OCI-LY1 (cell line): ENCODE measurements at regions not wholly inside any gene's neighbourhood (a gene's known extent, or its start where the extent isn't known, plus 50 kb on each side); places are given as distances from the start of the nearest gene placed in this dataset.

Source experiments
- H2AFZ ChIP-seq: fragments of 200-600 bp; sonication (generic), shearing (Covaris generic); 2 replicates; pipeline ENCODE4 v1.6.0; 2014; ENCODE audit warnings: antibody characterized with exemption, mild to moderate bottlenecking, low read length
- H3F3A ChIP-seq: fragments of 200-600 bp; sonication (generic), shearing (Covaris generic); 2 replicates; pipeline ENCODE4 v1.6.0; 2014; ENCODE audit warnings: mild to moderate bottlenecking, antibody characterized with exemption, low read length, moderate library complexity; ENCODE audit not compliant: insufficient read depth
- H3K27ac ChIP-seq: fragments of 200-600 bp; sonication (generic); 2 replicates; pipeline ENCODE4 v1.5.1; 2014; ENCODE audit warnings: low read length, mixed run types, mild to moderate bottlenecking, low read depth; ENCODE audit not compliant: poor library complexity, severe bottlenecking
- H3K27me3 ChIP-seq: fragments of 200-600 bp; sonication (generic); 2 replicates; pipeline ENCODE4 v1.6.0; 2014; ENCODE audit warnings: antibody characterized with exemption, mild to moderate bottlenecking, low read length, moderate library complexity; ENCODE audit not compliant: insufficient read depth
- H3K36me3 ChIP-seq: fragments of 200-600 bp; sonication (generic); 2 replicates; pipeline ENCODE4 v1.6.1; 2014; ENCODE audit warnings: mild to moderate bottlenecking, antibody characterized with exemption, low read length, moderate library complexity, mixed read lengths; ENCODE audit not compliant: insufficient read depth
- H3K4me1 ChIP-seq: fragments of 200-600 bp; sonication (generic); 2 replicates; pipeline ENCODE4 v1.5.1; 2014; ENCODE audit warnings: mild to moderate bottlenecking, low read length, moderate library complexity; ENCODE audit not compliant: insufficient read depth, severe bottlenecking
- H3K4me2 ChIP-seq: fragments of 200-600 bp; sonication (generic), shearing (Covaris generic); 2 replicates; pipeline ENCODE4 v1.6.1; 2014; ENCODE audit warnings: low read length
- H3K4me3 ChIP-seq: fragments of 200-600 bp; sonication (generic); 2 replicates; pipeline ENCODE4 v1.5.1; 2014; ENCODE audit warnings: low read length, low read depth, mild to moderate bottlenecking, mixed read lengths; ENCODE audit not compliant: poor library complexity, severe bottlenecking
- H3K79me2 ChIP-seq: fragments of 200-600 bp; shearing (Covaris generic); 2 replicates; pipeline ENCODE4 v1.6.1; 2016; ENCODE audit warnings: mixed run types, low read length, mixed read lengths; ENCODE audit not compliant: insufficient read depth
- H3K9ac ChIP-seq: fragments of 200-600 bp; sonication (generic), shearing (Covaris generic); 2 replicates; pipeline ENCODE4 v1.6.1; 2014; ENCODE audit warnings: mild to moderate bottlenecking, low read length, mixed read lengths
- H3K9me2 ChIP-seq: fragments of 200-600 bp; sonication (generic), shearing (Covaris generic); 2 replicates; pipeline ENCODE4 v1.6.1; 2014; ENCODE audit warnings: low read depth, mild to moderate bottlenecking, low read length, mixed read lengths
- H3K9me3 ChIP-seq: fragments of 200-600 bp; shearing (Covaris generic); 2 replicates; pipeline ENCODE4 v1.6.1; 2014; ENCODE audit warnings: low read length, mixed read lengths
- H4K20me1 ChIP-seq: fragments of 200-600 bp; sonication (generic), shearing (Covaris generic); 2 replicates; pipeline ENCODE4 v1.6.0; 2016; ENCODE audit warnings: mild to moderate bottlenecking, low read length; ENCODE audit not compliant: insufficient read depth
- CTCF ChIP-seq: fragments of 200-600 bp; sonication (generic), shearing (Covaris generic); IDR thresholded peaks from 2 replicates; pipeline ENCODE4 v1.5.1; 2017; ENCODE audit warnings: mild to moderate bottlenecking, antibody characterized with exemption, low read length, moderate library complexity, mixed read lengths
- EZH2 ChIP-seq: fragments of 200-600 bp; sonication (generic), shearing (Covaris generic); IDR thresholded peaks from 2 replicates; pipeline ENCODE4 v1.8.0; 2017; ENCODE audit warnings: borderline replicate concordance, mixed run types, mild to moderate bottlenecking, antibody characterized with exemption, low read length, moderate library complexity, mixed read lengths

DNA sequence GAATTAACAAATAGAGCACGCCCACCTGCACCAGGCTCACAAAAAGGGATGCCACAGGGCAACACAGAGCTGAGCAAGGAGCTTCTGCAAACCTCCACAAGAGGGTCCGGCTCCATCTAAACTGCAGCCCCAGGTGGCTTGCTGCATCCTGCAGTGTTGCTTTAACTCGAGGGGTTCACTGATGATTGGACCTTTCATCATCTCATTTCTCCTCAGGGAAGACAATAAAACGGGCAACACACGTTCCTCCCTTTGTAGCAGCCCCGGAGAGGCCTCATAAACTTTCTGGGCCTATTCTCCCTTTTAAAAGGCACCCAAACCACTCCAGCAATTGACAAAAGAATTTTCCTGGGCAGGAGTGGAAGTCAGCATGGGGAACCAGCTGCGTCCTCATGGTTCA, 161.5 kb upstream of the CDH4 start:
- H3K9me2 ChIP-seq, result no peaks in the 10 kb centered on the region
- H3K36me3 ChIP-seq, result no peaks in the 10 kb centered on the region
- no peak overlapping the region for H2AFZ ChIP-seq
- no peak overlapping the region for H3K4me2 ChIP-seq
- H3K79me2 ChIP-seq, result no peaks in the 10 kb centered on the region
- H3K4me1 ChIP-seq, result no peaks in the 10 kb centered on the region
- no peak overlapping the region for H3K9ac ChIP-seq
- no peak overlapping the region for H3K4me3 ChIP-seq
- no peaks in the 10 kb centered on the region for H3K9me3 ChIP-seq
- H3K27me3 ChIP-seq, result no peaks in the 10 kb centered on the region
- H4K20me1 ChIP-seq, result no peaks in the 10 kb centered on the region
- no peaks in the 10 kb centered on the region for H3F3A ChIP-seq
- no peak overlapping the region for H3K27ac ChIP-seq
- TF ChIP-seq EZH2, result no peak
- no peak for TF ChIP-seq CTCF

DNA sequence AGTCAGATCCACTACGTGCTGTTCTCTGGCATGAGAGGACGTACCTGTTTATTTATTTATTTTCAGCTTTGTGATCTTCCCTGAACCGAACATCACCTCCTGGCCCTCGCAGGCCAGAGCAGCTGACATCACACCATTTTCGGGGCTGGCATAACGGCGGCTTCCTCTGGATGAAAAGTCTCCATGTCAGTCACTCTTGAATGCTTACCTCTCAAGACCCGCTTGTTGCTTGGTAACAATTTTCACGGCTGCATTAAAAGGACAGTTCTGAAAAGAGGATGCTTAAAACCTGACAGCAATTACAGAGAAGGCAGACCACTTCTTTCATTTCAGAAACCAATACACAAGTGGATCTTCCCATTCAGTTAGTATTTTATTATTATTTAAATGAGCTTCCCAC, 159.8 kb upstream of the CDH4 start:
- H3K36me3 ChIP-seq, result no peaks in the 10 kb centered on the region
- H3K9me3 ChIP-seq, result no peaks in the 10 kb centered on the region
- no peaks in the 10 kb centered on the region for H3K4me1 ChIP-seq
- no peak overlapping the region for H3K27ac ChIP-seq
- no peaks in the 10 kb centered on the region for H3K27me3 ChIP-seq
- no peak overlapping the region for H3K9ac ChIP-seq
- no peaks in the 10 kb centered on the region for H3K9me2 ChIP-seq
- no peak overlapping the region for H3K4me2 ChIP-seq
- no peak overlapping the region for H2AFZ ChIP-seq
- H3K4me3 ChIP-seq, result no peak overlapping the region
- no peaks in the 10 kb centered on the region for H3F3A ChIP-seq
- TF ChIP-seq CTCF (no peak), EZH2 (no peak)
- H4K20me1 ChIP-seq, result no peaks in the 10 kb centered on the region
- H3K79me2 ChIP-seq, result no peaks in the 10 kb centered on the region

GRCh38 chr20:61094581-61094980, 157.5 kb upstream of the CDH4 start:
- no peaks in the 10 kb centered on the region for H4K20me1 ChIP-seq

More at GRCh38 chr20:61094581-61094980, 157.5 kb upstream of the CDH4 start:
- Histone ChIP-seq H3F3A (no peaks in the 10 kb centered on the region), H3K4me2 (no peak overlapping the region), H3K27me3 (no peaks in the 10 kb centered on the region), H3K9me3 (no peaks in the 10 kb centered on the region), H3K4me1 (no peaks in the 10 kb centered on the region), H3K9me2 (no peaks in the 10 kb centered on the region), H3K36me3 (no peaks in the 10 kb centered on the region), H3K79me2 (no peaks in the 10 kb centered on the region), H3K27ac (no peak overlapping the region), H3K4me3 (no peak overlapping the region), H3K9ac (no peak overlapping the region), H2AFZ (no peak overlapping the region)
- TF ChIP-seq CTCF (no peak), EZH2 (no peak)
